Glutamatergic neuron (in vitro differentiated cells): ENCODE measurements at regions not wholly inside any gene's neighbourhood (a gene's known extent, or its start where the extent isn't known, plus 50 kb on each side); places are given as distances from the start of the nearest gene placed in this dataset.

Source experiments
- DNase-seq: peaks from one replicate; pipeline ENCODE4 v3.0.0; 2022
- H3K27ac Mint-ChIP-seq: one replicate; pipeline ENCODE4 v1.8.0; 2020; ENCODE audit warnings: mild to moderate bottlenecking, mixed read lengths, inconsistent platforms; ENCODE audit not compliant: unreplicated experiment
- H3K27me3 Mint-ChIP-seq: one replicate; pipeline ENCODE4 v1.8.0; 2020; ENCODE audit warnings: mild to moderate bottlenecking, moderate library complexity, mixed read lengths, inconsistent platforms; ENCODE audit not compliant: unreplicated experiment
- H3K36me3 Mint-ChIP-seq: one replicate; pipeline ENCODE4 v1.8.0; 2020; ENCODE audit warnings: mild to moderate bottlenecking, mixed read lengths, inconsistent platforms; ENCODE audit not compliant: unreplicated experiment
- H3K4me1 Mint-ChIP-seq: one replicate; pipeline ENCODE4 v1.8.0; 2020; ENCODE audit warnings: mild to moderate bottlenecking, low read depth, mixed read lengths, inconsistent platforms; ENCODE audit not compliant: unreplicated experiment
- H3K4me3 Mint-ChIP-seq: one replicate; pipeline ENCODE4 v1.8.0; 2020; ENCODE audit warnings: mild to moderate bottlenecking, mixed read lengths, inconsistent platforms; ENCODE audit not compliant: unreplicated experiment
- H3K9me3 Mint-ChIP-seq: one replicate; pipeline ENCODE4 v1.8.0; 2020; ENCODE audit warnings: mild to moderate bottlenecking, moderate library complexity, mixed read lengths, inconsistent platforms; ENCODE audit not compliant: unreplicated experiment
- TF ChIP-seq, protein P1 (sequence below): fragments of 200-600 bp; sonication (generic); IDR thresholded peaks from one replicate; pipeline ENCODE4 v1.5.0; 2021; ENCODE audit not compliant: partially characterized antibody, unreplicated experiment

- no peaks in the 10 kb centered on the region for H3K4me1 Mint-ChIP-seq
- peaks cover 6% of the 10 kb centered on the region for H3K27me3 Mint-ChIP-seq
- H3K4me3 Mint-ChIP-seq, result no peak overlapping the region
- no peak overlapping the region for H3K27ac Mint-ChIP-seq
- H3K36me3 Mint-ChIP-seq, result no peaks in the 10 kb centered on the region
- TF ChIP-seq, protein P1, sequence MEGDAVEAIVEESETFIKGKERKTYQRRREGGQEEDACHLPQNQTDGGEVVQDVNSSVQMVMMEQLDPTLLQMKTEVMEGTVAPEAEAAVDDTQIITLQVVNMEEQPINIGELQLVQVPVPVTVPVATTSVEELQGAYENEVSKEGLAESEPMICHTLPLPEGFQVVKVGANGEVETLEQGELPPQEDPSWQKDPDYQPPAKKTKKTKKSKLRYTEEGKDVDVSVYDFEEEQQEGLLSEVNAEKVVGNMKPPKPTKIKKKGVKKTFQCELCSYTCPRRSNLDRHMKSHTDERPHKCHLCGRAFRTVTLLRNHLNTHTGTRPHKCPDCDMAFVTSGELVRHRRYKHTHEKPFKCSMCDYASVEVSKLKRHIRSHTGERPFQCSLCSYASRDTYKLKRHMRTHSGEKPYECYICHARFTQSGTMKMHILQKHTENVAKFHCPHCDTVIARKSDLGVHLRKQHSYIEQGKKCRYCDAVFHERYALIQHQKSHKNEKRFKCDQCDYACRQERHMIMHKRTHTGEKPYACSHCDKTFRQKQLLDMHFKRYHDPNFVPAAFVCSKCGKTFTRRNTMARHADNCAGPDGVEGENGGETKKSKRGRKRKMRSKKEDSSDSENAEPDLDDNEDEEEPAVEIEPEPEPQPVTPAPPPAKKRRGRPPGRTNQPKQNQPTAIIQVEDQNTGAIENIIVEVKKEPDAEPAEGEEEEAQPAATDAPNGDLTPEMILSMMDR, result no peak
- no peak for DNase-seq
- H3K9me3 Mint-ChIP-seq, result no peaks in the 10 kb centered on the region
These were observed 319.0 kb downstream of the MATN1 start for GRCh38 chr1:30404341-30404740.

GRCh38 chr1:30403726-30404125 is 319.7 kb downstream of the MATN1 start:
- H3K36me3 Mint-ChIP-seq, result no peaks in the 10 kb centered on the region
- no peaks in the 10 kb centered on the region for H3K9me3 Mint-ChIP-seq
- TF ChIP-seq, protein P1, result no peak
- DNase-seq, result no peak
- no peak overlapping the region for H3K4me3 Mint-ChIP-seq
- H3K27ac Mint-ChIP-seq, result no peak overlapping the region
- H3K4me1 Mint-ChIP-seq, result no peaks in the 10 kb centered on the region
- H3K27me3 Mint-ChIP-seq, result peaks cover 3% of the 10 kb centered on the region

DNA sequence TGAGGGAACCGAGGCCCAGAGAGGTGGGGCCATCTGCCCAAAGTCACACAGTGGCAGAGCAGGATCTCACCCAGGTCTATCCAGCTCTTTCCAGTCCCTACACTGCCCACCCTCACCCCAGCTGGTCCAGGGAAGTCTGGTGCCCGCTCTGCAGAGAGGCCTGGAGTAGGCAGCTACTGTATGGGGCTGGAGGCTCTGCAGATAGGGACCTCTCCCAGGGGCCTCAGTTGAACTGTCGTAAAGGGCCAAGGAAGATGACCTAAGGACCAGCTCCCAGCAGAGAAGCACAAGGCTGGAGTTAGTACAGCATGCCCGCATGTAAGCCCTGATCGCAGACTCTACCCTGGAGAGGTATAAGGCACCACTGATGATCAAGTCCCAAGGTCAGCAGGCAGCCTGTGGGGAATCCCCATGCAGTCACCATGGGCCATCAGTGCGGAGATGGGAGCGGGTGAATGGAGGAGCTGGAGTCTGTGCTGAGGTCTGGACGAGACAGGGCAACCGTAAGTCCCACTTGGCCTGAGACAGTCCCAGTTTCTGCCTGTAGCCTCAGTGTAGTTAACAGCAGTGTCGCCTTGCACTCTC is 320.2 kb downstream of the MATN1 start:
- Mint-ChIP-seq H3K36me3 (no peaks in the 10 kb centered on the region), H3K27ac (no peak overlapping the region), H3K4me3 (no peak overlapping the region), H3K9me3 (no peaks in the 10 kb centered on the region), H3K27me3 (peaks cover 3% of the 10 kb centered on the region), H3K4me1 (no peaks in the 10 kb centered on the region)
- TF ChIP-seq, protein P1, result no peak
- no peak for DNase-seq

DNA sequence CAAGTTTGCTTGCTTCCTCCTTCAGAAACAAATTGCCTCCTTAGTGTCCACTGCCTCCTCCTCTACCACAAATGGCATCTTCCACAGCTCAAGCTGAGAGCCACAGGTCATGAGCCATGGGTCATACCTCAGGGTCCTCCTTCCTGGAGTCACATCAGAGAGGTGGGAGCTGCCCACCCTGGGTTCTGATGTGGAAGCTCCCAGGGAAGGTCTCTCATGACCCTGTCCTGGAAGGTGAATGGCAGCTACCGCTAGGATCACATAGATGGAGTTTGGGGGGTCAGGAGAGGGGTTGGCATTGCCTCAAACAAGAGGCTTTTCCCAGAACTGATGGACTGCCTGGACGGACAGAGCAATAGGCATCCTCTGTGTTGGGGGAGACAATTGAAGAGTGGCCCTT is 321.4 kb downstream of the MATN1 start:
- Mint-ChIP-seq H3K4me3 (no peak overlapping the region), H3K27me3 (peaks cover 3% of the 10 kb centered on the region), H3K9me3 (no peaks in the 10 kb centered on the region), H3K36me3 (no peaks in the 10 kb centered on the region), H3K27ac (no peak overlapping the region), H3K4me1 (no peaks in the 10 kb centered on the region)
- TF ChIP-seq, protein P1, result no peak
- DNase-seq, result no peak

DNA sequence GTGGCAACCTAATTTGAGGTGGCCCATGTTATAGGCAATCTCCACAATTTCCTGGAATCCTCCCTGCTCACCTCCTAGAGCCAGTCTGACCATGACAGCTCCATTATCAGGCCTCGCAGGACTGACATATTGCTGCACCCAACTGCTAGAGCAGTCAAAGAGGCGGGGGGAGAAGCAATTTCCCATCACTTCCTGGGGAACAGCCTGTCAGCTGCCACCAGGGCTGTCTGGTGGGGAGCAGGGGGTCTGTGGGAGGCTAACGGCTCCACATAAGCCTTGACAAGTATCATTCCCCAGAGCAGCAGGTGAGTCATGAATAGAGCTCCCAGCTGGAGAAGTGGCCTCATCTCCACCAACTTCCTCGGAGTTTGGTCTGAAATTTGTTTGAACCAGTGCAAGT is 322.9 kb downstream of the MATN1 start:
- Mint-ChIP-seq H3K4me3 (no peak overlapping the region), H3K9me3 (no peaks in the 10 kb centered on the region), H3K36me3 (no peaks in the 10 kb centered on the region), H3K27ac (no peak overlapping the region), H3K27me3 (peaks cover 3% of the 10 kb centered on the region), H3K4me1 (no peaks in the 10 kb centered on the region)
- TF ChIP-seq, protein P1, result no peak
- no peak for DNase-seq
